ENCODE measurements at regions not wholly inside any gene's neighbourhood (a gene's known extent, or its start where the extent isn't known, plus 50 kb on each side); places are given as distances from the start of the nearest gene placed in this dataset.

DNA sequence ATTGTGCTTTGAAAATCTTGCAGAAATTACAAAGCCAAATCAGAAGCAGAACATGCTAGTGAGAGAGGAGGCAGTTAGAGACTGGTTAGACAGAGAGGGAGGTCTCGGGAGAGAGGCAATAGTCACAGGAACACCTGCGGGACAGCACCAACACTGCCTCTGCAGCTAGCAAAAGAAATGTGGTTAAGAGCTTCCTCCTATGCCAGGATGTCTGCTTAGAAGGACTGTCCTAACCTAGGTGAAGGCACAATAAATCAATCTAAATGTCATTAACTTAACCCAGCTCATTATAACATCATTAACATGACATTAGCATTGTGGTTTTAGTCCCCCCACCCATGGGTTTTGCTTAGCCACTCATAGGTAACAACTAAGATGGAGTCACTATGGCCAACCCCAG, 726.7 kb downstream of the PCDH18 start:
- H3K36me3 ChIP-seq, result no peaks in the 10 kb centered on the region
- intact Hi-C loops (cut with DNase I; ENCODE audit: low total_unique reads), result no loop called here
- H3K27me3 ChIP-seq, result no peaks in the 10 kb centered on the region
- TF ChIP-seq, protein P1, sequence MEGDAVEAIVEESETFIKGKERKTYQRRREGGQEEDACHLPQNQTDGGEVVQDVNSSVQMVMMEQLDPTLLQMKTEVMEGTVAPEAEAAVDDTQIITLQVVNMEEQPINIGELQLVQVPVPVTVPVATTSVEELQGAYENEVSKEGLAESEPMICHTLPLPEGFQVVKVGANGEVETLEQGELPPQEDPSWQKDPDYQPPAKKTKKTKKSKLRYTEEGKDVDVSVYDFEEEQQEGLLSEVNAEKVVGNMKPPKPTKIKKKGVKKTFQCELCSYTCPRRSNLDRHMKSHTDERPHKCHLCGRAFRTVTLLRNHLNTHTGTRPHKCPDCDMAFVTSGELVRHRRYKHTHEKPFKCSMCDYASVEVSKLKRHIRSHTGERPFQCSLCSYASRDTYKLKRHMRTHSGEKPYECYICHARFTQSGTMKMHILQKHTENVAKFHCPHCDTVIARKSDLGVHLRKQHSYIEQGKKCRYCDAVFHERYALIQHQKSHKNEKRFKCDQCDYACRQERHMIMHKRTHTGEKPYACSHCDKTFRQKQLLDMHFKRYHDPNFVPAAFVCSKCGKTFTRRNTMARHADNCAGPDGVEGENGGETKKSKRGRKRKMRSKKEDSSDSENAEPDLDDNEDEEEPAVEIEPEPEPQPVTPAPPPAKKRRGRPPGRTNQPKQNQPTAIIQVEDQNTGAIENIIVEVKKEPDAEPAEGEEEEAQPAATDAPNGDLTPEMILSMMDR (IDR thresholded peaks at IDR 0.05), result no peak
- TF ChIP-seq POLR2AphosphoS5 (IDR thresholded peaks at IDR 0.05) (no peak), EP300 (IDR thresholded peaks at IDR 0.05) (no peak), POLR2A (IDR thresholded peaks at IDR 0.05) (no peak)
- WGBS, 5 donors, result 78 to 94% (median 86%) methylated on average over 2 of the region's 2 CpGs
- H3K4me1 ChIP-seq, result no peaks in the 10 kb centered on the region
- H3K27ac ChIP-seq, result no peak overlapping the region
- DNase-seq, result no peak
- no peak overlapping the region for H3K4me3 ChIP-seq
- H3K9me3 ChIP-seq, result no peaks in the 10 kb centered on the region

DNA sequence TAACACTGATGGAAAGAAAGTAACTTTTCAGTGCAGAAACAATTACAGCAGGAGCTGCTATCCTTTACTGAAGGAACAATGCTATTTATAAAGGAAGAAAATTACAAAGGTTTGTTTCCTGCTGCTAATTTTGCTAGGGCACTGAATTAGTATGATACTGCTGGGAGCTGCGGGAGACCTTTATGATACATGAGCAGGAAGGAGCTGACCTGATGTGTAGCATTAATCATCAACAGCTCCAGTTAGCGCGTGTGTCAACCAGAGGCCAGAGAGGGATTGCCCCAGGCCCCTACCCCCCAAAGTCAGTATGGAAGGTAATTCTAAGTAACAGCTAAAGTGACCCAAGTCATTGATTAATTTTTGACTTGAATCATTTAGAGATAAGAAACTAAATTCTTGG, 728.9 kb downstream of the PCDH18 start:
- H3K27me3 ChIP-seq, result no peaks in the 10 kb centered on the region
- no peak overlapping the region for H3K27ac ChIP-seq
- H3K9me3 ChIP-seq, result no peaks in the 10 kb centered on the region
- no peaks in the 10 kb centered on the region for H3K4me1 ChIP-seq
- no peak for DNase-seq
- 62 to 77% (median 73%) methylated on average over 3 of the region's 3 CpGs for WGBS, 5 donors
- no peak for TF ChIP-seq EP300 (IDR thresholded peaks at IDR 0.05)
- TF ChIP-seq, protein P1 (IDR thresholded peaks at IDR 0.05), result no peak
- TF ChIP-seq POLR2AphosphoS5 (IDR thresholded peaks at IDR 0.05), result no peak
- TF ChIP-seq POLR2A (IDR thresholded peaks at IDR 0.05), result no peak
- H3K36me3 ChIP-seq, result no peaks in the 10 kb centered on the region
- H3K4me3 ChIP-seq, result no peak overlapping the region
- intact Hi-C loops (cut with DNase I; ENCODE audit: low total_unique reads), result no loop called here

DNA sequence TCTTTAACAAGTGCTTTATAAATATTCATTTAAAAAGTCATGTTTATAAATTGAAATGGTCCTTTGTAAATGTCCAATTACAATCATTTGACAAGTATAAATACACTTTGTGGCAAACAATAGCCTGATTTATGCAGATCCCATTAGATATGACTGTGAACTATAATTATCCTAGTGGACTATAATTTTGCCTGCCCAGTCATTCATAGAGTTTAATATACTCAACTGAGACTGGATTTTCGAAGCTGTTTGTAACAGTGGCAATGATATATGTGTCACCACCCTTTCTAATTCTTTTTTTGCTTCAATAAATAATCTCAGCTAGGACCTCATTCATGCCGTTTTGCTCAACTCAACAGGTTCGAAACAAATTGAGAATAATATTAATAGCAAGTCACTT, 732.0 kb downstream of the PCDH18 start:
- TF ChIP-seq, protein P1 (IDR thresholded peaks at IDR 0.05), result no peak
- no peak for TF ChIP-seq EP300 (IDR thresholded peaks at IDR 0.05)
- TF ChIP-seq POLR2AphosphoS5 (IDR thresholded peaks at IDR 0.05), result no peak
- TF ChIP-seq POLR2A (IDR thresholded peaks at IDR 0.05), result no peak
- H3K36me3 ChIP-seq, result no peaks in the 10 kb centered on the region
- no peaks in the 10 kb centered on the region for H3K9me3 ChIP-seq
- intact Hi-C loops (cut with DNase I; ENCODE audit: low total_unique reads), result no loop called here
- no peak overlapping the region for H3K27ac ChIP-seq
- H3K27me3 ChIP-seq, result no peaks in the 10 kb centered on the region
- no peak for DNase-seq
- 71 to 89% (median 79%) methylated on average over 3 of the region's 3 CpGs for WGBS, 5 donors
- H3K4me1 ChIP-seq, result no peaks in the 10 kb centered on the region
- no peak overlapping the region for H3K4me3 ChIP-seq

DNA sequence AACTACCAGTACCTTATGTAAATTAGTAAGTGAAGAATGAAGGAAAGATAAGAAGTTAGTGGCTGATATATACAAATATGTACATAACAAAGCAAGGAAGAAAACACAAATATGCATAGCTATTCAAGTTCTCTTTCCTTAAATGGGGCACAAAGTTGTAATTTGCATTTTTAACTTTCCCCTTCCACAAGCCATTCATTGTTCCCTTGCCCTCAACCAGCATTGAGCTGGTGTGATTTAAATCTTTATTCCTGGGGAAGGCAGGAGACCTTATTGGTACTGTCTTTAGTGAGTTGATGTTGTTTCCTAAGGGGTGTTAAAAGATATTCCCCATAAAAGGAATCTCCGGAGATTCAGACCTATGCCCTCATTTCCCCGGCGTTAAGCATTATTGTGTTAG, 735.3 kb downstream of the PCDH18 start:
- no peak for DNase-seq
- WGBS, 5 donors, result 65 to 91% (median 89%) methylated on average over 3 of the region's 3 CpGs
- intact Hi-C loops (cut with DNase I; ENCODE audit: low total_unique reads), result no loop called here
- H3K4me1 ChIP-seq, result no peaks in the 10 kb centered on the region
- no peaks in the 10 kb centered on the region for H3K36me3 ChIP-seq
- H3K4me3 ChIP-seq, result no peak overlapping the region
- no peaks in the 10 kb centered on the region for H3K9me3 ChIP-seq
- no peaks in the 10 kb centered on the region for H3K27me3 ChIP-seq
- H3K27ac ChIP-seq, result no peak overlapping the region
- TF ChIP-seq EP300 (IDR thresholded peaks at IDR 0.05), result no peak
- no peak for TF ChIP-seq POLR2A (IDR thresholded peaks at IDR 0.05)
- TF ChIP-seq POLR2AphosphoS5 (IDR thresholded peaks at IDR 0.05), result no peak
- TF ChIP-seq, protein P1 (IDR thresholded peaks at IDR 0.05), result no peak

Data from stomach (tissue), 8 donors.